Mammary epithelial cell (primary cell): ENCODE measurements at regions not wholly inside any gene's neighbourhood (a gene's known extent, or its start where the extent isn't known, plus 50 kb on each side); places are given as distances from the start of the nearest gene placed in this dataset.

Experiments used
- EZH2 ChIP-seq: IDR thresholded peaks from 2 replicates; pipeline ENCODE4 v1.6.1; 2012; ENCODE audit warnings: low read length, inconsistent platforms, borderline replicate concordance
- TF ChIP-seq, protein P1 (sequence below), 2 donors: IDR thresholded peaks in 1 of 2; conservative IDR thresholded peaks in 1 of 2; 2 replicates each; pipeline ENCODE4 v1.5.1; 2011 to 2012; ENCODE audit warnings: inconsistent platforms in 2 of 2, low read length in 2 of 2, mild to moderate bottlenecking in 2 of 2, control low read depth in 1 of 2, low read depth in 1 of 2; ENCODE audit not compliant: insufficient read depth in 1 of 2; ENCODE audit errors: extremely low read depth in 1 of 2

DNA sequence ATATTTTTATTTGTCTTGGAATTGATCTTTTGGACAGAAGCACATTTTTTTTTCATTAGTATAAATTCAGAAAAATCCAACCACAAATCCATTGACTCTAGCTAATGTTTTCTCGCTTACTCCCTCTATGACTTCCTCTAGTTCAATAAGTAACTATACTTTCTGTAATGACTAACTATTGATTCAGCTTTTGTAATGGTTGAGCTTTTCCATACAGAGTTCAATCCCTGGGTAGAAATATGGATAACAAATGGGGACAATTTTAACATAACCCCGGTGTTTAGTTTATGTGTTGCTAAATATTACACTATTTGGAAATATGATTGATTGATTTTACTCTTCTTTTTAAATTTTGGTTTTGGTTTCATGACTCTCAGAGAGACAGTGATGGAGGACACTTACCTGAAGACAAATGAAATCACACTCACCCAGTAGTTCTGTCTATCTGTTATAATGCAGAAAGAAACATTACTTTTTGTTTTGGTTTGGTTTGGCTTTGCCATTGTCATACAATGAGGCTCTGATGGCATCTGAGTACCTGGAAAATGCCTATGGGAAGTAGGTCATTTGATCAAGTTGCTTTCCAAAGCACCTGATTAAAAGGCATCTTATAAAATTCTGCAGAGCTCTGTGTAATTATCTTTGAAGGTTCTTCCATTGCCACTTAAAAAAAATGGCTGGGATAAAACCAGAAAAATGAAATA is 309.7 kb upstream of the MPDZ start:
- TF ChIP-seq, protein P1, sequence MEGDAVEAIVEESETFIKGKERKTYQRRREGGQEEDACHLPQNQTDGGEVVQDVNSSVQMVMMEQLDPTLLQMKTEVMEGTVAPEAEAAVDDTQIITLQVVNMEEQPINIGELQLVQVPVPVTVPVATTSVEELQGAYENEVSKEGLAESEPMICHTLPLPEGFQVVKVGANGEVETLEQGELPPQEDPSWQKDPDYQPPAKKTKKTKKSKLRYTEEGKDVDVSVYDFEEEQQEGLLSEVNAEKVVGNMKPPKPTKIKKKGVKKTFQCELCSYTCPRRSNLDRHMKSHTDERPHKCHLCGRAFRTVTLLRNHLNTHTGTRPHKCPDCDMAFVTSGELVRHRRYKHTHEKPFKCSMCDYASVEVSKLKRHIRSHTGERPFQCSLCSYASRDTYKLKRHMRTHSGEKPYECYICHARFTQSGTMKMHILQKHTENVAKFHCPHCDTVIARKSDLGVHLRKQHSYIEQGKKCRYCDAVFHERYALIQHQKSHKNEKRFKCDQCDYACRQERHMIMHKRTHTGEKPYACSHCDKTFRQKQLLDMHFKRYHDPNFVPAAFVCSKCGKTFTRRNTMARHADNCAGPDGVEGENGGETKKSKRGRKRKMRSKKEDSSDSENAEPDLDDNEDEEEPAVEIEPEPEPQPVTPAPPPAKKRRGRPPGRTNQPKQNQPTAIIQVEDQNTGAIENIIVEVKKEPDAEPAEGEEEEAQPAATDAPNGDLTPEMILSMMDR (conservative IDR thresholded peaks at IDR 0.05 in 1 of 2, IDR thresholded peaks at IDR 0.05 in 1 of 2; ENCODE audit: extremely low read depth in 1 of 2, insufficient read depth in 1 of 2, low read depth in 1 of 2, low read length in 2 of 2), result no peak
- no peak for TF ChIP-seq EZH2
